PC-3 (cell line): ENCODE measurements at regions not wholly inside any gene's neighbourhood (a gene's known extent, or its start where the extent isn't known, plus 50 kb on each side); places are given as distances from the start of the nearest gene placed in this dataset.

Experiments used
- ATAC-seq: fragments of 200-7000 bp; cut with Tn5 transposase; 2 replicates; pipeline ENCODE4 v1.9.1; 2020; ENCODE audit warnings: mild to moderate bottlenecking, moderate library complexity
- BruUV-seq: library from RNA; stranded (reverse); fragments of 400-500 nt; replicated peaks from 2 replicates; lab custom pipeline; 2021; lab: Mats Ljungman, UMichigan
- CTCF ChIA-PET: fragments of 300-600 bp; sonication (Branson Sonifier 250); formaldehyde crosslinking; loops from one replicate; lab custom pipeline; 2022; ENCODE audit warnings: antibody characterized with exemption; lab: Charles Lee
- POLR2A ChIA-PET: fragments of 300-600 bp; sonication (Branson Sonifier 250); formaldehyde crosslinking; loops from one replicate; lab custom pipeline; 2022; ENCODE audit warnings: antibody characterized with exemption; ENCODE audit not compliant: unreplicated experiment; lab: Charles Lee
- DNase-seq: peaks from one replicate; pipeline ENCODE4 v3.0.0-alpha.2; 2015
- H2AFZ ChIP-seq: fragments of 300-600 bp; sonication (generic); 2 replicates; pipeline ENCODE4 v1.6.0; 2016; ENCODE audit warnings: antibody characterized with exemption, low read length
- H3F3A ChIP-seq: fragments of 300-600 bp; sonication (generic); one replicate; pipeline ENCODE4 v1.6.0; 2017; ENCODE audit warnings: antibody characterized with exemption, low read length, control low read depth, mild to moderate bottlenecking; ENCODE audit not compliant: unreplicated experiment
- H3K27ac ChIP-seq: fragments of 300-600 bp; sonication (generic); 2 replicates; pipeline ENCODE4 v1.5.1; 2016; ENCODE audit warnings: mild to moderate bottlenecking, low read length
- H3K27me3 ChIP-seq: fragments of 300-600 bp; sonication (generic); 2 replicates; pipeline ENCODE4 v1.6.1; 2016; ENCODE audit warnings: low read length, mixed read lengths
- H3K36me3 ChIP-seq: fragments of 300-600 bp; sonication (generic); 2 replicates; pipeline ENCODE4 v1.6.1; 2016; ENCODE audit warnings: low read depth, mixed run types, low read length, mixed read lengths
- H3K4me1 ChIP-seq: fragments of 300-600 bp; sonication (generic); 2 replicates; pipeline ENCODE4 v1.5.1; 2016; ENCODE audit warnings: low read length; ENCODE audit not compliant: insufficient read depth
- H3K4me2 ChIP-seq: fragments of 300-600 bp; sonication (generic); 2 replicates; pipeline ENCODE4 v1.6.0; 2016; ENCODE audit warnings: low read length
- H3K4me3 ChIP-seq: fragments of 300-600 bp; sonication (generic); 2 replicates; pipeline ENCODE4 v1.5.1; 2016; ENCODE audit warnings: mild to moderate bottlenecking, low read length, mixed read lengths
- H3K79me2 ChIP-seq: fragments of 300-600 bp; sonication (generic); 2 replicates; pipeline ENCODE4 v1.6.1; 2017; ENCODE audit warnings: low read length, mixed read lengths
- H3K9ac ChIP-seq: fragments of 300-600 bp; sonication (generic); 2 replicates; pipeline ENCODE4 v1.6.0; 2016; ENCODE audit warnings: mild to moderate bottlenecking, low read length
- H3K9me2 ChIP-seq: fragments of 300-600 bp; sonication (generic); replicated peaks from 2 replicates; pipeline ENCODE4 v1.6.1; 2016; ENCODE audit warnings: mixed run types, low read length, mixed read lengths
- H3K9me3 ChIP-seq: fragments of 300-600 bp; sonication (generic); 2 replicates; pipeline ENCODE4 v1.6.1; 2016; ENCODE audit warnings: low read length, mixed read lengths
- H4K20me1 ChIP-seq: fragments of 300-600 bp; sonication (generic); 2 replicates; pipeline ENCODE4 v1.6.1; 2016; ENCODE audit warnings: low read length, mixed read lengths
- EZH2 ChIP-seq: fragments of 300-600 bp; sonication (generic); IDR thresholded peaks from one replicate; pipeline ENCODE4 v1.6.1; 2017; ENCODE audit warnings: antibody characterized with exemption, mild to moderate bottlenecking, low read length; ENCODE audit not compliant: unreplicated experiment
- EZH2phosphoT487 ChIP-seq: fragments of 300-600 bp; sonication (generic); IDR thresholded peaks from 2 replicates; pipeline ENCODE4 v1.6.1; 2018; ENCODE audit warnings: mild to moderate bottlenecking, antibody characterized with exemption, low read length, borderline replicate concordance
- intact Hi-C: fragments of 100-400 bp; cut with micrococcal nuclease; formaldehyde crosslinking; loops from 2 replicates; pipeline ENCODE4 v1.9.0; 2023
- TF ChIP-seq, protein P1 (sequence below): fragments of 300-600 bp; sonication (generic); conservative IDR thresholded peaks from 2 replicates; pipeline ENCODE4 v1.5.1; 2017; ENCODE audit warnings: antibody characterized with exemption, low read depth, mild to moderate bottlenecking, low read length

DNA sequence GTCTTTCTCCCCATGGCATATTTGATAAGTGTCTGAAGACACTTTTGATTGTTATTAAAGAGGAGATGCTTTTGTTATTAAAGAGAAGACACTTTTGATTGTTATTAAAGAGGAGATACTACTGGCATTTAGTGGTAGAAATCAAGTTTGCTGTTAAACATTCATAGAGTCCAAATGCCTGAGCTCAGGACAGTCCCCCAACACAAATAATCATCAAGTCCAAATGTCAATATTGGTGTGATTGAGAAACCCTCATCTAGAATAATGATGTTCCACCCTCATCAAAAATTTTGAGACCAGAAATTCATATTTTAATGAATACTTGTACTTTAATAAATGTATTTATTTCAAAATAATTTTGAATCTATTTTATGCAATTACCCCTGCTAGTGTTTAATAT lies 1412.9 kb upstream of the PCDH7 start:
- Histone ChIP-seq H3F3A (no peaks in the 10 kb centered on the region), H3K27ac (no peak overlapping the region), H3K27me3 (no peaks in the 10 kb centered on the region), H4K20me1 (no peaks in the 10 kb centered on the region), H3K9ac (no peak overlapping the region), H2AFZ (no peak overlapping the region), H3K4me2 (no peak overlapping the region), H3K36me3 (no peaks in the 10 kb centered on the region), H3K9me3 (no peaks in the 10 kb centered on the region), H3K4me1 (peaks cover 14% of the 10 kb centered on the region), H3K79me2 (no peaks in the 10 kb centered on the region), H3K9me2 (no peaks in the 10 kb centered on the region), H3K4me3 (no peak overlapping the region)
- CTCF ChIA-PET, result no interaction called here
- TF ChIP-seq EZH2 (no peak), EZH2phosphoT487 (no peak)
- TF ChIP-seq, protein P1, sequence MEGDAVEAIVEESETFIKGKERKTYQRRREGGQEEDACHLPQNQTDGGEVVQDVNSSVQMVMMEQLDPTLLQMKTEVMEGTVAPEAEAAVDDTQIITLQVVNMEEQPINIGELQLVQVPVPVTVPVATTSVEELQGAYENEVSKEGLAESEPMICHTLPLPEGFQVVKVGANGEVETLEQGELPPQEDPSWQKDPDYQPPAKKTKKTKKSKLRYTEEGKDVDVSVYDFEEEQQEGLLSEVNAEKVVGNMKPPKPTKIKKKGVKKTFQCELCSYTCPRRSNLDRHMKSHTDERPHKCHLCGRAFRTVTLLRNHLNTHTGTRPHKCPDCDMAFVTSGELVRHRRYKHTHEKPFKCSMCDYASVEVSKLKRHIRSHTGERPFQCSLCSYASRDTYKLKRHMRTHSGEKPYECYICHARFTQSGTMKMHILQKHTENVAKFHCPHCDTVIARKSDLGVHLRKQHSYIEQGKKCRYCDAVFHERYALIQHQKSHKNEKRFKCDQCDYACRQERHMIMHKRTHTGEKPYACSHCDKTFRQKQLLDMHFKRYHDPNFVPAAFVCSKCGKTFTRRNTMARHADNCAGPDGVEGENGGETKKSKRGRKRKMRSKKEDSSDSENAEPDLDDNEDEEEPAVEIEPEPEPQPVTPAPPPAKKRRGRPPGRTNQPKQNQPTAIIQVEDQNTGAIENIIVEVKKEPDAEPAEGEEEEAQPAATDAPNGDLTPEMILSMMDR, result no peak
- no TSS peak for BruUV-seq
- ATAC-seq (no peak), DNase-seq (no peak)
- POLR2A ChIA-PET, result no interaction called here
- intact Hi-C loops, result no loop called here

DNA sequence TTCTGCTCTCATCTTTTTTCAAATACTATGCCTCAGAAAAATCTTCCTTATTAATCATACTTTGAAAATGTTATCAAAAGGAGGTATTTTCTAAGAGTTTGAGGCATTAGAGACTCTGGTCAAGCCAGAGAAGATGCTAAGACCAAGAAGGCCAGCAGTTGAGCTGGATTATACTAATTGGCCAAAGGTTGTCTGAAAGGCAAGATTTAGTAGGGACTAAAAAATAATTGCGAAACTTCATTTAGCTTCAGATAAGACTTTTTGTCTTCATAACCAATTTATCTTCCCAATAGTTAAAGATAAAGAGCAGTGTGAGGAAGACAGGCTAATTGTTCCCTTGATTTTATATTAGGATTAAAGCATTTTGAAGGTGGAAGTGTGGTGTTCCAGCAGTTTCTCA lies 1412.4 kb upstream of the PCDH7 start:
- H3K4me3 ChIP-seq, result no peak overlapping the region
- ChIA-PET POLR2A (no interaction called here), CTCF (no interaction called here)
- peaks cover 14% of the 10 kb centered on the region for H3K4me1 ChIP-seq
- H3K36me3 ChIP-seq, result no peaks in the 10 kb centered on the region
- DNase-seq, result no peak
- H3K4me2 ChIP-seq, result no peak overlapping the region
- no peaks in the 10 kb centered on the region for H3K9me2 ChIP-seq
- no peaks in the 10 kb centered on the region for H3K79me2 ChIP-seq
- no peak for ATAC-seq
- H3K9me3 ChIP-seq, result no peaks in the 10 kb centered on the region
- no peaks in the 10 kb centered on the region for H3K27me3 ChIP-seq
- BruUV-seq, result no TSS peak
- H3F3A ChIP-seq, result no peaks in the 10 kb centered on the region
- H3K27ac ChIP-seq, result no peak overlapping the region
- intact Hi-C loops, result no loop called here
- H3K9ac ChIP-seq, result no peak overlapping the region
- H2AFZ ChIP-seq, result no peak overlapping the region
- no peaks in the 10 kb centered on the region for H4K20me1 ChIP-seq
- no peak for TF ChIP-seq EZH2phosphoT487
- TF ChIP-seq EZH2, result no peak
- TF ChIP-seq, protein P1, result no peak

DNA sequence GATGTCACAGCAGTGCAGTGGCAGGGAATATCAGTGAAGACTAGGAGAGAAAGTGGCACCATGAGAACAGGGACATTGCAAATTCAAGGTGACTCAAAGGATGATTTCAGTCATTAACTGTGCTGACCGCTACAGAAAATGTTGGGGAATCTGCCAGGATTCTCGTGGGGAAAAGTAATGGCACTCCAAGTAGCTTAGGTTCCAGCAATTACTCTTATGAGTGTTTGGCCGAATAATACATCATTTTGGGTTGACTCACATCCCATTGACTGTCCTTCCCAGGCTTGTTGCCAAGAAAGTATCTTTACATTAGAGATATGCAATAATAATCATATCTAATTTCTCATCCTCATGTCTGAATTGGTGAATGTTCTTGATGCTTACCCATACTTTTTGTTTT lies 1411.1 kb upstream of the PCDH7 start:
- no peaks in the 10 kb centered on the region for H3K9me2 ChIP-seq
- H3K36me3 ChIP-seq, result no peaks in the 10 kb centered on the region
- H3K79me2 ChIP-seq, result no peaks in the 10 kb centered on the region
- no peaks in the 10 kb centered on the region for H4K20me1 ChIP-seq
- ATAC-seq (peak; percentile 92), DNase-seq (peak; percentile 90)
- no peaks in the 10 kb centered on the region for H3K9me3 ChIP-seq
- no peak overlapping the region for H2AFZ ChIP-seq
- peak overlapping the region; percentile 70 for H3K4me2 ChIP-seq
- H3K4me1 ChIP-seq, result peaks cover 14% of the 10 kb centered on the region
- H3K27me3 ChIP-seq, result no peaks in the 10 kb centered on the region
- POLR2A ChIA-PET, result no interaction called here
- BruUV-seq, result no TSS peak
- H3K4me3 ChIP-seq, result no peak overlapping the region
- H3F3A ChIP-seq, result no peaks in the 10 kb centered on the region
- peak overlapping the region; percentile 67 for H3K27ac ChIP-seq
- intact Hi-C loops, result no loop called here
- TF ChIP-seq, protein P1, result no peak
- TF ChIP-seq EZH2phosphoT487 (no peak), EZH2 (no peak)
- H3K9ac ChIP-seq, result no peak overlapping the region; the same call in 1 of the 2 replicates
- CTCF ChIA-PET, result no interaction called here
